ENCODE measurements at regions not wholly inside any gene's neighbourhood (a gene's known extent, or its start where the extent isn't known, plus 50 kb on each side); places are given as distances from the start of the nearest gene placed in this dataset.

- TF ChIP-seq CTCF (IDR thresholded peaks at IDR 0.05) (no peak), ZFX (IDR thresholded peaks at IDR 0.05; ENCODE audit: borderline replicate concordance) (no peak)
These were observed 191.2 kb upstream of the CBLB start for GRCh38 chr3:106059953-106060517.

All from 22Rv1 (cell line).